PC-9 (cell line): ENCODE measurements at regions not wholly inside any gene's neighbourhood (a gene's known extent, or its start where the extent isn't known, plus 50 kb on each side); places are given as distances from the start of the nearest gene placed in this dataset.

Source experiments
- BruUV-seq: library from RNA; stranded (reverse); fragments of 400-500 nt; replicated peaks from 2 replicates; lab custom pipeline; 2021; lab: Mats Ljungman, UMichigan
- CTCF ChIA-PET: fragments of 300-600 bp; sonication (Branson Sonifier 250); formaldehyde crosslinking; loops from one replicate; lab custom pipeline; 2022; ENCODE audit warnings: antibody characterized with exemption; lab: Charles Lee
- POLR2A ChIA-PET: fragments of 300-600 bp; sonication (Branson Sonifier 250); formaldehyde crosslinking; loops from one replicate; lab custom pipeline; 2022; ENCODE audit warnings: antibody characterized with exemption; ENCODE audit not compliant: unreplicated experiment; lab: Charles Lee
- DNase-seq, 2 experiments: peaks; one replicate each; pipeline versions ENCODE4 v3.0.0 to v3.0.0-alpha.2; 2015 to 2022; ENCODE audit warnings: mixed read lengths in 1 of 2
- H2AFZ ChIP-seq: fragments of 200-600 bp; sonication (generic); 2 replicates; pipeline ENCODE4 v1.8.1; 2017; ENCODE audit warnings: antibody characterized with exemption
- H3F3A ChIP-seq: fragments of 200-600 bp; sonication (generic); 2 replicates; pipeline ENCODE4 v1.8.1; 2017; ENCODE audit warnings: antibody characterized with exemption, mild to moderate bottlenecking, low read depth; ENCODE audit not compliant: insufficient read depth
- H3K27ac ChIP-seq: fragments of 200-600 bp; sonication (generic); 2 replicates; pipeline ENCODE4 v1.6.1; 2016; ENCODE audit warnings: mixed run types
- H3K27me3 ChIP-seq: fragments of 200-600 bp; sonication (generic); 2 replicates; pipeline ENCODE4 v1.6.1; 2016; ENCODE audit warnings: low read depth, mixed run types; ENCODE audit not compliant: insufficient read depth
- H3K36me3 ChIP-seq: fragments of 200-600 bp; sonication (generic); 2 replicates; pipeline ENCODE4 v1.6.1; 2016; ENCODE audit warnings: low read depth, mixed run types
- H3K4me1 ChIP-seq: fragments of 200-600 bp; sonication (generic); replicated peaks from 2 replicates; pipeline ENCODE4 v1.6.1; 2016; ENCODE audit warnings: mixed run types; ENCODE audit not compliant: insufficient read depth
- H3K4me2 ChIP-seq: fragments of 200-600 bp; sonication (generic); 2 replicates; pipeline ENCODE4 v1.6.1; 2017; ENCODE audit warnings: mixed run types
- H3K4me3 ChIP-seq: fragments of 200-600 bp; sonication (generic); 2 replicates; pipeline ENCODE4 v1.6.1; 2016; ENCODE audit warnings: mixed run types
- H3K79me2 ChIP-seq: fragments of 200-600 bp; sonication (generic); 2 replicates; pipeline ENCODE4 v1.6.1; 2017; ENCODE audit warnings: low read depth, mixed run types
- H3K9me2 ChIP-seq: fragments of 200-600 bp; sonication (generic); 2 replicates; pipeline ENCODE4 v1.8.1; 2017; ENCODE audit warnings: mild to moderate bottlenecking; ENCODE audit not compliant: insufficient read depth
- H3K9me3 ChIP-seq: fragments of 200-600 bp; sonication (generic); 2 replicates; pipeline ENCODE4 v1.8.1; 2016; ENCODE audit warnings: low read depth; ENCODE audit not compliant: insufficient read depth
- H4K20me1 ChIP-seq: fragments of 200-600 bp; sonication (generic); 2 replicates; pipeline ENCODE4 v1.8.1; 2017; ENCODE audit not compliant: insufficient read depth
- EZH2 ChIP-seq: fragments of 200-600 bp; sonication (generic); IDR thresholded peaks from 2 replicates; pipeline ENCODE4 v1.8.0; 2017; ENCODE audit warnings: antibody characterized with exemption, low read depth
- intact Hi-C: fragments of 100-400 bp; cut with micrococcal nuclease; formaldehyde crosslinking; loops from one replicate; pipeline ENCODE4 v1.10.0; 2022; ENCODE audit not compliant: unreplicated experiment
- TF ChIP-seq, protein P1 (sequence below): fragments of 200-600 bp; sonication (generic); conservative IDR thresholded peaks from 2 replicates; pipeline ENCODE4 v1.6.1; 2017; ENCODE audit warnings: mixed run types, antibody characterized with exemption, mild to moderate bottlenecking, moderate library complexity

- H3K4me2 ChIP-seq = no peak overlapping the region
- H3K9me3 ChIP-seq = no peaks in the 10 kb centered on the region
- ChIA-PET POLR2A (no interaction called here), CTCF (no interaction called here)
- no peak for DNase-seq
- H4K20me1 ChIP-seq = no peaks in the 10 kb centered on the region
- H3K27ac ChIP-seq = no peak overlapping the region
- TF ChIP-seq, protein P1, sequence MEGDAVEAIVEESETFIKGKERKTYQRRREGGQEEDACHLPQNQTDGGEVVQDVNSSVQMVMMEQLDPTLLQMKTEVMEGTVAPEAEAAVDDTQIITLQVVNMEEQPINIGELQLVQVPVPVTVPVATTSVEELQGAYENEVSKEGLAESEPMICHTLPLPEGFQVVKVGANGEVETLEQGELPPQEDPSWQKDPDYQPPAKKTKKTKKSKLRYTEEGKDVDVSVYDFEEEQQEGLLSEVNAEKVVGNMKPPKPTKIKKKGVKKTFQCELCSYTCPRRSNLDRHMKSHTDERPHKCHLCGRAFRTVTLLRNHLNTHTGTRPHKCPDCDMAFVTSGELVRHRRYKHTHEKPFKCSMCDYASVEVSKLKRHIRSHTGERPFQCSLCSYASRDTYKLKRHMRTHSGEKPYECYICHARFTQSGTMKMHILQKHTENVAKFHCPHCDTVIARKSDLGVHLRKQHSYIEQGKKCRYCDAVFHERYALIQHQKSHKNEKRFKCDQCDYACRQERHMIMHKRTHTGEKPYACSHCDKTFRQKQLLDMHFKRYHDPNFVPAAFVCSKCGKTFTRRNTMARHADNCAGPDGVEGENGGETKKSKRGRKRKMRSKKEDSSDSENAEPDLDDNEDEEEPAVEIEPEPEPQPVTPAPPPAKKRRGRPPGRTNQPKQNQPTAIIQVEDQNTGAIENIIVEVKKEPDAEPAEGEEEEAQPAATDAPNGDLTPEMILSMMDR = no peak
- TF ChIP-seq EZH2 = no peak
- intact Hi-C loops = no loop called here
- H3F3A ChIP-seq = no peaks in the 10 kb centered on the region
- no peaks in the 10 kb centered on the region for H3K79me2 ChIP-seq
- no peaks in the 10 kb centered on the region for H3K27me3 ChIP-seq
- H2AFZ ChIP-seq = no peak overlapping the region
- no peak overlapping the region for H3K4me3 ChIP-seq
- BruUV-seq = no TSS peak
- no peaks in the 10 kb centered on the region for H3K36me3 ChIP-seq
- no peaks in the 10 kb centered on the region for H3K4me1 ChIP-seq
- H3K9me2 ChIP-seq = no peaks in the 10 kb centered on the region
Measured at GRCh38 chr5:159725475-159725874, 190.8 kb upstream of the ADRA1B start.

DNA sequence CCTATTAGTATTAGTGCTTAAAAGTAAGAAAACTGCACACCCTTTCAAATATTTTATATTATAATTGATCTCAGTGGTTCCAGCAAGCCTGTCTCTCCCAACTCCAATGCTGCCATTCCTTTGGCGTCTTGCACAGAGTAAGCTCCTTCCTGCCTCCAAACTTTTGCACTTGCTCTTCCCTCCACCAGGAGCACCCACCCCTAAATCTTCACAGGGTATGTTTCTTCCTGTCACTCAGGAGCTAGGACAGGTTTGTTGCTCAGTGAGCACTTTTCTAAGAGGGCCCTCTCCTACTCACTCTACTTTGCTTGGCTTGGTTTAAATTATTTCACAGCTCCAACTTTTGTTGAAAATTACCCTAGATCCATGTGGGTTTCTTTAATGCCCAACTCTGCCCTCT lies 189.1 kb upstream of the ADRA1B start:
- DNase-seq = no peak
- no peaks in the 10 kb centered on the region for H3K9me2 ChIP-seq
- H2AFZ ChIP-seq = no peak overlapping the region
- ChIA-PET POLR2A (no interaction called here), CTCF (no interaction called here)
- H3F3A ChIP-seq = no peaks in the 10 kb centered on the region
- no peaks in the 10 kb centered on the region for H3K4me1 ChIP-seq
- H3K4me2 ChIP-seq = no peak overlapping the region
- H3K27ac ChIP-seq = no peak overlapping the region
- BruUV-seq = no TSS peak
- no peaks in the 10 kb centered on the region for H4K20me1 ChIP-seq
- no peak overlapping the region for H3K4me3 ChIP-seq
- no peak for TF ChIP-seq EZH2
- TF ChIP-seq, protein P1 = no peak
- H3K9me3 ChIP-seq = no peaks in the 10 kb centered on the region
- H3K27me3 ChIP-seq = no peaks in the 10 kb centered on the region
- intact Hi-C loops = no loop called here
- no peaks in the 10 kb centered on the region for H3K79me2 ChIP-seq
- H3K36me3 ChIP-seq = no peaks in the 10 kb centered on the region

GRCh38 chr5:159730285-159730684 lies 186.0 kb upstream of the ADRA1B start:
- no TSS peak for BruUV-seq
- Histone ChIP-seq H4K20me1 (no peaks in the 10 kb centered on the region), H3K9me2 (no peaks in the 10 kb centered on the region), H3K4me2 (no peak overlapping the region), H2AFZ (no peak overlapping the region), H3K4me1 (peaks cover 5% of the 10 kb centered on the region), H3K36me3 (no peaks in the 10 kb centered on the region), H3K27ac (no peak overlapping the region), H3K9me3 (no peaks in the 10 kb centered on the region), H3F3A (peaks cover 4% of the 10 kb centered on the region; the same call in 1 of the 2 replicates), H3K4me3 (no peak overlapping the region), H3K27me3 (no peaks in the 10 kb centered on the region), H3K79me2 (no peaks in the 10 kb centered on the region)
- TF ChIP-seq, protein P1 = no peak
- no peak for TF ChIP-seq EZH2
- intact Hi-C loops = no loop called here
- DNase-seq = no peak
- CTCF ChIA-PET = no interaction called here
- POLR2A ChIA-PET = no interaction called here
